Activated CD8-positive, alpha-beta T cell treated with anti-CD3 and anti-CD28 coated beads for 36 hours (primary cell): ENCODE measurements at regions not wholly inside any gene's neighbourhood (a gene's known extent, or its start where the extent isn't known, plus 50 kb on each side); places are given as distances from the start of the nearest gene placed in this dataset.

Experiments used
- ATAC-seq: fragments of 200-7000 bp; cut with Tn5 transposase; one replicate; pipeline ENCODE4 v1.10.0; 2021; ENCODE audit warnings: mild to moderate bottlenecking, moderate library complexity
- CTCF ChIA-PET: fragments of 350-600 bp; sonication (Branson Sonifier 250); formaldehyde crosslinking; loops from one replicate; lab custom pipeline; 2021; ENCODE audit warnings: antibody characterized with exemption; lab: Charles Lee
- POLR2A ChIA-PET: fragments of 350-600 bp; sonication (Branson Sonifier 250); formaldehyde crosslinking; loops from one replicate; lab custom pipeline; 2021; ENCODE audit warnings: antibody characterized with exemption; lab: Charles Lee
- DNase-seq: peaks from one replicate; pipeline ENCODE4 v3.0.0-alpha.2; 2020
- H3K27ac Mint-ChIP-seq: one replicate; pipeline ENCODE4 v1.8.0; 2021; ENCODE audit warnings: mild to moderate bottlenecking, mixed read lengths
- H3K27me3 Mint-ChIP-seq: one replicate; pipeline ENCODE4 v1.8.0; 2021; ENCODE audit warnings: mixed read lengths
- H3K36me3 Mint-ChIP-seq: one replicate; pipeline ENCODE4 v1.8.0; 2021; ENCODE audit warnings: low read depth, mixed read lengths
- H3K4me1 Mint-ChIP-seq: one replicate; pipeline ENCODE4 v1.8.0; 2021; ENCODE audit warnings: low read depth, mixed read lengths
- H3K4me3 Mint-ChIP-seq: one replicate; pipeline ENCODE4 v1.8.0; 2021; ENCODE audit warnings: mild to moderate bottlenecking, moderate library complexity, mixed read lengths
- H3K9me3 Mint-ChIP-seq: one replicate; pipeline ENCODE4 v1.8.0; 2021; ENCODE audit warnings: mixed read lengths
- CTCF ChIP-seq: fragments of 200-600 bp; IDR thresholded peaks from one replicate; pipeline ENCODE4 v1.8.0; 2022; ENCODE audit warnings: antibody characterized with exemption, mild to moderate bottlenecking
- intact Hi-C: fragments of 100-400 bp; cut with micrococcal nuclease; formaldehyde crosslinking; loops from one replicate; pipeline ENCODE4 v1.10.0; 2022

- DNase-seq, result no peak
- TF ChIP-seq CTCF, result no peak
- intact Hi-C loops, result no loop called here
- Mint-ChIP-seq H3K27ac (no peak overlapping the region), H3K27me3 (no peaks in the 10 kb centered on the region), H3K4me1 (peaks cover 28% of the 10 kb centered on the region), H3K4me3 (no peak overlapping the region), H3K36me3 (no peaks in the 10 kb centered on the region), H3K9me3 (no peaks in the 10 kb centered on the region)
- ChIA-PET POLR2A (no interaction called here), CTCF (no interaction called here)
- ATAC-seq, result no peak
Observed at GRCh38 chr9:129467004-129467588, 153.8 kb downstream of the C9orf50 start.

- no peaks in the 10 kb centered on the region for H3K36me3 Mint-ChIP-seq
- intact Hi-C loops, result no loop called here
- H3K27ac Mint-ChIP-seq, result no peak overlapping the region
- H3K27me3 Mint-ChIP-seq, result no peaks in the 10 kb centered on the region
- DNase-seq (no peak), ATAC-seq (no peak)
- no peaks in the 10 kb centered on the region for H3K9me3 Mint-ChIP-seq
- H3K4me3 Mint-ChIP-seq, result no peak overlapping the region
- TF ChIP-seq CTCF, result no peak
- POLR2A ChIA-PET, result no interaction called here
- CTCF ChIA-PET, result no interaction called here
- peaks cover 22% of the 10 kb centered on the region for H3K4me1 Mint-ChIP-seq
Observed at GRCh38 chr9:129465834-129466535, 154.9 kb downstream of the C9orf50 start.

GRCh38 chr9:129464972-129465833 is 155.7 kb downstream of the C9orf50 start:
- Mint-ChIP-seq H3K36me3 (no peaks in the 10 kb centered on the region), H3K9me3 (no peaks in the 10 kb centered on the region), H3K27ac (no peak overlapping the region), H3K27me3 (no peaks in the 10 kb centered on the region), H3K4me3 (no peak overlapping the region), H3K4me1 (peaks cover 15% of the 10 kb centered on the region)
- no peak for TF ChIP-seq CTCF
- no peak for ATAC-seq
- intact Hi-C loops, result no loop called here
- CTCF ChIA-PET, result no interaction called here
- POLR2A ChIA-PET, result interaction anchor here (1.4 to 2.0 kb wide), 2 partner anchors 10 to 16 kb away, joined by 3 to 5 read pairs; no protein-coding TSS in a partner anchor
- no peak for DNase-seq

- Mint-ChIP-seq H3K36me3 (no peaks in the 10 kb centered on the region), H3K27me3 (no peaks in the 10 kb centered on the region), H3K27ac (no peak overlapping the region), H3K4me3 (no peak overlapping the region), H3K9me3 (no peaks in the 10 kb centered on the region), H3K4me1 (peaks cover 18% of the 10 kb centered on the region)
- POLR2A ChIA-PET, result interaction anchor here (1.4 to 2.0 kb wide), 3 partner anchors 9 to 19 kb away, joined by 3 to 5 read pairs (median 3); no protein-coding TSS in a partner anchor
- DNase-seq (no peak), ATAC-seq (no peak)
- CTCF ChIA-PET, result interaction anchor here (1.3 kb wide), 1 partner anchor 325 kb away, joined by 3 read pairs; no protein-coding TSS in a partner anchor
- no peak for TF ChIP-seq CTCF
- intact Hi-C loops, result no loop called here
Observed at GRCh38 chr9:129463994-129464393, 156.9 kb downstream of the C9orf50 start.
